ENCODE measurements at regions not wholly inside any gene's neighbourhood (a gene's known extent, or its start where the extent isn't known, plus 50 kb on each side); places are given as distances from the start of the nearest gene placed in this dataset.

DNA sequence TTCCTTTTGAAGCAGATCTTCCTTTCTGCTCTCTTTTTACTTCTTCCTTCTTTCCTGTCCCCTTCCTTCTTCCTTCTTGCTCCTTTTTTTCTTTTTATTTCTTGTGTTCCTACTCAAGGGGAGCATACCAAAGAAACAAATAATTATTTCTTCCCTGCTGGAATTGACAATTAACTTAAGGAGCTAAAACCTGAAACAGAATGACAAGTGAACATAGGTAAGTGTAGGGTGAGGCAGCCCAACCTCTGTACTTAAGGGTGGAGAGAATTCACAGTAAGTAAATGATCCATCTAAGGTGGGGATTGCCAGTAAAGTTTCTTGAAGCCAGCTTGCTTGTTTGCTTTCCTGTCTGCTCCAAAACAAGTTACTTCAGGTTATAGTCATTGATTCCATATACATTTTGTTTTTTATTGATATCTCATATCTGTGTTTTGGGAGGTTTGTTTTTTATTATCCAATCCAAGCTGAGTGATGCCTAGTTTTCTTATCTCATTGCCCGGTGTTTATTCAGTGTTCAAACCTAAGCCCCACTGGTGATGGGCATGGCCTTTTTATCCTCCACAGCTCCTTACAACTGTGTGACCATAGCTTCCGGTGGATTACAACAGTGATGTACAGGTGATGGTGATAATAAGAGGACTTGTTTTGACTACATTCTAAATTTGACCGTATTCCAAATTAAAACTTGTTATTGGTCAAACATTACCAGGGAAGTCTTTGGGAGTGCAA, 133.2 kb upstream of the IVNS1ABP start:
- H3K4me3 ChIP-seq (ENCODE audit: insufficient read depth, low read depth, low read length), result no peak overlapping the region
- H3K36me3 ChIP-seq (replicated peaks; ENCODE audit: control insufficient read depth, insufficient read depth, low read length), result no peaks in the 10 kb centered on the region
- no peaks in the 10 kb centered on the region for H3K27me3 ChIP-seq (ENCODE audit: control insufficient read depth, insufficient read depth, low read length)
- no peak for DNase-seq

DNA sequence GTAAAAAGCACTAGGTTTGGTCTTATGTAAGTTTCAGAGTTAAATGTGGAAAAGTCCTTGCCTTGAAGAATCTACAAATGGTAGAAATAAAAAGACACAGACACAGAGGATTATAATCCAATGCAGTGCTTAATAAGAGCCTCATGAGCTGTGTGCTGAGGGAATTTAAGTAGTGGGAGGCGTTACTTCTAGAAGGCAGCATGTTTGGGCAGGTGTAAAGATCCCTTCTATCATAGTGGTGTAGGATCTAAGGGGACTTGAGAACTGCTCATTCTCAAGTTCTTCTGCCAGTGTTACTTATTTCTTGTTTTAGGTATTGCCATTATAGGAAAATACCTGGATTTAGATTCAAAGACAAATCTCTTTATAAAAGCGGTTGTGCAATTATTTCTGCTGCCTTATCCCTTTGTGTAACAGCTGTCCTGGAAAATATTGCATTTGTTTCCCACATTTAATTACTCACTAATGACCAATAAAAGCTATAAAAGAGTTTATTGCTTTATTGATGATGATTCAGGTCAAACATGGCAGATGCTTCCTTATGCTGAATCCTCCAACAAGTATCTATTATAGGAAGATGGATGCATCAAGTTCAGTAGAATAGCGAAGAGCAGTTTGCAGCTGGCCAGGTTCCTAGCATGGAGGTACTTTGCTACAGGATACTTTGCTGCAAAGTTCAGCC, 132.5 kb upstream of the IVNS1ABP start:
- no peaks in the 10 kb centered on the region for H3K36me3 ChIP-seq (replicated peaks; ENCODE audit: control insufficient read depth, insufficient read depth, low read length)
- DNase-seq, result no peak
- H3K4me3 ChIP-seq (ENCODE audit: insufficient read depth, low read depth, low read length), result no peak overlapping the region
- H3K27me3 ChIP-seq (ENCODE audit: control insufficient read depth, insufficient read depth, low read length), result no peaks in the 10 kb centered on the region

DNA sequence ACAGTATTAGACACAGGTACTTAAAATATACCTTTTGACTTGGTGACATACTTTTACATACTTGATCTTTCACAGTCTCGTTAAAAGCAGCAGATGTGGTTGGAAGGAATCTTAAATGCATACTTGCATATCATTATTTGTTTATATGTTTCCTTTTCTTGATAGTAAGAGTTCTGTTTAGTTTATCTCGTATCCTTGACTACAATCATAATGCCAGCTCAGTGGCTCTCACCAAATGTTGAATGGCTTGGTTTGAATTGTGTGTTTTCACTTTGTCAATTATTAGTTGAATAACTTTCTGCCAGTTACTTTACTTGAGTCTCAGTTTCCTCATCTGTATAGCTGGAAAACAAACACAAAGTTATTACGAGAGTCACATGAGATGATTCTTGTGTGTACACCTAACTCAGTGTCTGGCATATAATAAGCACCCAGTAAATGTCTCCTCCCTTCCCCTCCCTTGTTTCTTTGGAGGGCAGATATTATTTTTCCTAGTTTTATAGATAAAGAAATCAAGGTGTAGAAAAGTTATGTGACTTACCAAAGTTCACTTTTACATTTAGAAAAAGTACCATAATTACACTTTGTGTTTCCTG, 131.6 kb upstream of the IVNS1ABP start:
- H3K36me3 ChIP-seq (replicated peaks; ENCODE audit: control insufficient read depth, insufficient read depth, low read length), result no peaks in the 10 kb centered on the region
- no peaks in the 10 kb centered on the region for H3K27me3 ChIP-seq (ENCODE audit: control insufficient read depth, insufficient read depth, low read length)
- DNase-seq, result no peak
- no peak overlapping the region for H3K4me3 ChIP-seq (ENCODE audit: insufficient read depth, low read depth, low read length)

DNA sequence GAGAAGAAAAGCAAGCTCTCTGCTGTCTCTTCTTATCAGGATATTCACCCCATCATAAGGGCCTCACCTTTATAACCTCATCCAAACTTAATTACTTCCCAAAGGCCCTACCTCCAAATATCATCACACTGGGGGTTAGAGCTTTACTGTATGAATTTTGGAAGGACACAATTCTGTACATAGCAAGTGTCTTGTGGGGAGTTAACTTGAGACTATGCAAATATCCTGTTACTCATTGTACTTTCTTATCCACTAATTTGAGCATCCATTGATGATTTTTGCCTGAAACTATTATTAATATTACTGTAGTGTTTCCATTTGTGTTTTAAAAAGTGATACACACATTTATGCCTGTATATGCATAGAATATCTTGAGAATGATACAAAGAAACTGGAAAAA, 129.1 kb upstream of the IVNS1ABP start:
- no peak for DNase-seq
- no peaks in the 10 kb centered on the region for H3K27me3 ChIP-seq (ENCODE audit: control insufficient read depth, insufficient read depth, low read length)
- H3K36me3 ChIP-seq (replicated peaks; ENCODE audit: control insufficient read depth, insufficient read depth, low read length), result no peaks in the 10 kb centered on the region
- H3K4me3 ChIP-seq (ENCODE audit: insufficient read depth, low read depth, low read length), result no peak overlapping the region

GRCh38 chr1:185445594-185445993, 128.6 kb upstream of the IVNS1ABP start:
- Histone ChIP-seq H3K4me3 (ENCODE audit: insufficient read depth, low read depth, low read length) (no peak overlapping the region), H3K36me3 (replicated peaks; ENCODE audit: control insufficient read depth, insufficient read depth, low read length) (no peaks in the 10 kb centered on the region), H3K27me3 (ENCODE audit: control insufficient read depth, insufficient read depth, low read length) (no peaks in the 10 kb centered on the region)
- DNase-seq, result no peak

- H3K27me3 ChIP-seq (ENCODE audit: control insufficient read depth, insufficient read depth, low read length), result no peaks in the 10 kb centered on the region
- no peaks in the 10 kb centered on the region for H3K36me3 ChIP-seq (replicated peaks; ENCODE audit: control insufficient read depth, insufficient read depth, low read length)
- no peak overlapping the region for H3K4me3 ChIP-seq (ENCODE audit: insufficient read depth, low read depth, low read length)
- DNase-seq, result no peak
Measured at GRCh38 chr1:185444676-185445075, 127.6 kb upstream of the IVNS1ABP start.

- DNase-seq, result no peak
- Histone ChIP-seq H3K4me3 (ENCODE audit: insufficient read depth, low read depth, low read length) (no peak overlapping the region), H3K27me3 (ENCODE audit: control insufficient read depth, insufficient read depth, low read length) (no peaks in the 10 kb centered on the region), H3K36me3 (replicated peaks; ENCODE audit: control insufficient read depth, insufficient read depth, low read length) (no peaks in the 10 kb centered on the region)
Measured at GRCh38 chr1:185442050-185442449, 125.0 kb upstream of the IVNS1ABP start.

- Histone ChIP-seq H3K36me3 (replicated peaks; ENCODE audit: control insufficient read depth, insufficient read depth, low read length) (no peaks in the 10 kb centered on the region), H3K27me3 (ENCODE audit: control insufficient read depth, insufficient read depth, low read length) (no peaks in the 10 kb centered on the region), H3K4me3 (ENCODE audit: insufficient read depth, low read depth, low read length) (no peak overlapping the region)
- no peak for DNase-seq
Measured at GRCh38 chr1:185441605-185442004, 124.6 kb upstream of the IVNS1ABP start.

- no peak overlapping the region for H3K4me3 ChIP-seq (ENCODE audit: insufficient read depth, low read depth, low read length)
- no peak for DNase-seq
- H3K27me3 ChIP-seq (ENCODE audit: control insufficient read depth, insufficient read depth, low read length), result no peaks in the 10 kb centered on the region
- H3K36me3 ChIP-seq (replicated peaks; ENCODE audit: control insufficient read depth, insufficient read depth, low read length), result no peaks in the 10 kb centered on the region
Measured at GRCh38 chr1:185440877-185441276, 123.8 kb upstream of the IVNS1ABP start.

DNA sequence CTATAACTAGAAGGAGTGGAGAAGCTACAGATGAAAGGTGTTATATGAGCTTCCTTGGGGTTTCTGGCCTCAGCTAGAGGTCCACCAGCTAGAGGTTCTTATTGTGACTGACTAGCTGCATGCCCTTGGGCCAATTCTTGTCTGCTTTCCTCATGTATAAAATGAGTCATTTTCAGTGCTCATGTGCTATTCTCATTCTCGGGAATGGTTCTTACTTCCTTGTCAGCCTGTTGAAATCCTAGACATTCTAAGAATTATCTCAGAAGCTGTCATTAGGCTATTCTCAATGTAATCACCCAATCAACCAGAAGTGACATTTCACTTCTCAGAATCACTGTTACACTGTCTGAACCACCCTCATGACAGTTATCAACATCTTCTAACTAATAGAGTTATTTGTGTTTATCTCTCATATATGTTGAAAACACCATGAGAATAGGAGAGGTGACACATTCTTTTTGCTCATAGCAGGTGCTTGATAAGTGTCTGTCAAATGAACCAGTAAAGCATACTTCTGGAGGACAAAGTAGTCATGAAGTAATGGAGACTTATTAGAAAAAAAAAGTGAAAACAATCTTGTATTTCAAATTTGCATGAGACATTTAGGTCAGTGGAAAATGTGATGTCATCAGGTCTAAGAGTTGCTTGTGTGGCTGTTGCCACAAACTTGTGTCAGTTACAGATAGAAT, 122.8 kb upstream of the IVNS1ABP start:
- no peak for DNase-seq
- H3K36me3 ChIP-seq (replicated peaks; ENCODE audit: control insufficient read depth, insufficient read depth, low read length), result no peaks in the 10 kb centered on the region
- H3K27me3 ChIP-seq (ENCODE audit: control insufficient read depth, insufficient read depth, low read length), result no peaks in the 10 kb centered on the region

DNA sequence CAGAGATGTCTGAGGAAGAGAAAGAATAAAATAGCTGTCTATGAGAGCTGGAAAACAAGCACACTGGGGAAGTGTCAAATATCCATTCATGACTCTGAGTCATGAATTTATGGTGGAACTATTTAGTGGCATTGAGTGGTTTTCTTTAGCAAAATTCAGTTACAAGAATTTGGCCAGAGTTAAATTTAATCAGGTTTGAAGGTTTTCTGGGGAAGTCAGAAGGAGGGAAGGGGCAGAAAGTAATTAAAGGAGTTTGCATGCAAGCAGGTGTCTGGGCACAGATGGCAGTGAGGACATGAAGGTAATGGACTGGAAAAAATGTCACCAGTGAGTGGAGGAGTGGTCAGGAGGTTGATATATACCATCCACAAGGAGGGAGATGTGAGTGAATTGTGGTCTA, 121.9 kb upstream of the IVNS1ABP start:
- DNase-seq, result no peak
- no peaks in the 10 kb centered on the region for H3K36me3 ChIP-seq (replicated peaks; ENCODE audit: control insufficient read depth, insufficient read depth, low read length)
- H3K4me3 ChIP-seq (ENCODE audit: insufficient read depth, low read depth, low read length), result no peak overlapping the region
- H3K27me3 ChIP-seq (ENCODE audit: control insufficient read depth, insufficient read depth, low read length), result no peaks in the 10 kb centered on the region

More for the DNA sequence above, 122.8 kb upstream of the IVNS1ABP start:
- H3K4me3 ChIP-seq (ENCODE audit: insufficient read depth, low read depth, low read length), result no peak overlapping the region

DNA sequence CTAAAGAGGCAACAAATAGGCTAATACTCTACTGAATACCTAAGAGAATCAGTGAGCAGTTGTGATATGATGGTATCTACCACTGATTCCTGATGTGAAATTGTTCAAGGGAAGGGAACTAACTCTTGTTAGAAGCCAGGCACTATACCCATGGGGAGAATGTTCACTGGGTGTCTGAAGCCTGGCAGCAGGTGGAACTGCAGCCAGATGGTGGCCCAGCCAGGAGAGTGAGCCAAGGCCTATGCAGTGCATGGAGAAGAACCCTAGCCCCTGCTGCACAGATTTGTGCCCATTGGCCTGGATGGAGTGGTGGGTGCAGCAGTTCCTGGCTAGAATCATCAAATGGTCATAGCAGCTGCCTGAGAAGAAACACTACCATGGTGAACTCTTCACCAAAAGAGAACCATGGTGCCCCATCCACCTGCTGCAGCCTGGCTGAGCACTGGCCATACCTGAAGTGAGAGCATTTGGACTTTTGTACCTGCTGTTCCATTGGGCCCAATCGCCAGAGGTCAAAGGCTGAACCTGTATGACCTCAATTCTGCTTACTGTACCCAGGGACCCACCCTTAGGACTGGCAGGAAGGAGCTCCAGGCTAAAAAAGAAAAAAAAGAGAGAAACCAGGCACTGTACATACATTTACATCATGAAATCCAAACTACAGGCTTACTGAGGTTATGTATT, 118.8 kb upstream of the IVNS1ABP start:
- DNase-seq, result no peak
- H3K27me3 ChIP-seq (ENCODE audit: control insufficient read depth, insufficient read depth, low read length), result no peaks in the 10 kb centered on the region
- H3K4me3 ChIP-seq (ENCODE audit: insufficient read depth, low read depth, low read length), result no peak overlapping the region
- no peaks in the 10 kb centered on the region for H3K36me3 ChIP-seq (replicated peaks; ENCODE audit: control insufficient read depth, insufficient read depth, low read length)

DNA sequence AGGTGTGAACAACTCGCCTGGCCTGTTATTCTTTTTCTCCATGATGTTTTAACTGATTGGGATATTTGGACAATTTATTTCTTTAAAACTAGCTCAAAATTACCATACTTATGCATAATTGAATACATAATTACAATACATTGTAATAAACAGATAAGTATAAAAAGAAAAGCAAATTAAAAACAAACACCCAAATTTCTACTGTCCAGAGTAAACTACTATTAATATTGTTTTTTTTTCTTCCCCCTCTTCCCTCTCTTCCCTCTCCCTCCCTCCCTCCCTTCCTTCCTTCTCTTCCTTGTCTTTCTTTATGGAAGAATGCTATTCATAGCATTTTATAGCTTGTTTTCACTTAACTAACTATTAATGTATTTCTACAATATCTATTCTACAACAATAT, 117.7 kb upstream of the IVNS1ABP start:
- no peak overlapping the region for H3K4me3 ChIP-seq (ENCODE audit: insufficient read depth, low read depth, low read length)
- DNase-seq, result no peak
- no peaks in the 10 kb centered on the region for H3K27me3 ChIP-seq (ENCODE audit: control insufficient read depth, insufficient read depth, low read length)
- no peaks in the 10 kb centered on the region for H3K36me3 ChIP-seq (replicated peaks; ENCODE audit: control insufficient read depth, insufficient read depth, low read length)

GRCh38 chr1:185433667-185434066, 116.6 kb upstream of the IVNS1ABP start:
- no peak for DNase-seq
- Histone ChIP-seq H3K36me3 (replicated peaks; ENCODE audit: control insufficient read depth, insufficient read depth, low read length) (no peaks in the 10 kb centered on the region), H3K27me3 (ENCODE audit: control insufficient read depth, insufficient read depth, low read length) (no peaks in the 10 kb centered on the region), H3K4me3 (ENCODE audit: insufficient read depth, low read depth, low read length) (no peak overlapping the region)
